HUES48 (cell line): ENCODE measurements at regions not wholly inside any gene's neighbourhood (a gene's known extent, or its start where the extent isn't known, plus 50 kb on each side); places are given as distances from the start of the nearest gene placed in this dataset.

Source experiments
- H3K27ac ChIP-seq: one replicate; pipeline ENCODE4 v1.7.0; 2013; ENCODE audit warnings: low read depth, low read length, inconsistent platforms
- H3K27me3 ChIP-seq: 2 replicates; pipeline ENCODE4 v1.6.1; 2013; ENCODE audit warnings: mild to moderate bottlenecking, low read length; ENCODE audit not compliant: control insufficient read depth, insufficient read depth
- H3K36me3 ChIP-seq: 2 replicates; pipeline ENCODE4 v1.6.1; 2013; ENCODE audit warnings: low read length; ENCODE audit not compliant: control insufficient read depth, insufficient read depth
- H3K4me1 ChIP-seq: 2 replicates; pipeline ENCODE4 v1.6.1; 2013; ENCODE audit warnings: mild to moderate bottlenecking, low read length; ENCODE audit not compliant: control insufficient read depth, insufficient read depth
- H3K4me3 ChIP-seq: 2 replicates; pipeline ENCODE4 v1.5.1; 2013; ENCODE audit warnings: mild to moderate bottlenecking, low read depth, low read length
- H3K9ac ChIP-seq: 2 replicates; pipeline ENCODE4 v1.6.1; 2013; ENCODE audit warnings: mild to moderate bottlenecking, low read depth, low read length, moderate library complexity
- H3K9me3 ChIP-seq: 2 replicates; pipeline ENCODE4 v1.6.1; 2013; ENCODE audit warnings: low read length; ENCODE audit not compliant: control insufficient read depth, insufficient read depth

GRCh38 chr10:125348536-125348935 is 188.2 kb upstream of the CTBP2 start:
- Histone ChIP-seq H3K27me3 (no peaks in the 10 kb centered on the region), H3K27ac (no peak overlapping the region), H3K36me3 (no peaks in the 10 kb centered on the region), H3K4me3 (no peak overlapping the region), H3K9ac (no peak overlapping the region), H3K9me3 (0 out of 2 replicates have a peak, but pooled peaks cover 2% of the 10 kb centered on the region), H3K4me1 (no peaks in the 10 kb centered on the region; the same call in 1 of the 2 replicates)

GRCh38 chr10:125344573-125345171 is 184.3 kb upstream of the CTBP2 start:
- Histone ChIP-seq H3K27me3 (no peaks in the 10 kb centered on the region), H3K4me3 (no peak overlapping the region), H3K9ac (no peak overlapping the region), H3K27ac (no peak overlapping the region), H3K4me1 (no peaks in the 10 kb centered on the region; the same call in 1 of the 2 replicates), H3K36me3 (no peaks in the 10 kb centered on the region), H3K9me3 (0 out of 2 replicates have a peak, but pooled peaks cover 2% of the 10 kb centered on the region)

GRCh38 chr10:125343983-125344382 is 183.6 kb upstream of the CTBP2 start:
- no peak overlapping the region for H3K9ac ChIP-seq

GRCh38 chr10:125343118-125343925 is 183.0 kb upstream of the CTBP2 start:
- Histone ChIP-seq H3K9me3 (no peaks in the 10 kb centered on the region), H3K27ac (no peak overlapping the region), H3K36me3 (no peaks in the 10 kb centered on the region), H3K27me3 (no peaks in the 10 kb centered on the region), H3K4me1 (no peaks in the 10 kb centered on the region; the same call in 1 of the 2 replicates), H3K4me3 (no peak overlapping the region), H3K9ac (no peak overlapping the region)

More at GRCh38 chr10:125343983-125344382, 183.6 kb upstream of the CTBP2 start:
- Histone ChIP-seq H3K4me1 (no peaks in the 10 kb centered on the region; the same call in 1 of the 2 replicates), H3K27ac (no peak overlapping the region), H3K4me3 (no peak overlapping the region), H3K27me3 (no peaks in the 10 kb centered on the region), H3K9me3 (0 out of 2 replicates have a peak, but pooled peaks cover 2% of the 10 kb centered on the region), H3K36me3 (no peaks in the 10 kb centered on the region)

GRCh38 chr10:125341611-125342010 is 181.2 kb upstream of the CTBP2 start:
- no peaks in the 10 kb centered on the region for H3K36me3 ChIP-seq
- H3K27ac ChIP-seq, result no peak overlapping the region
- no peaks in the 10 kb centered on the region for H3K4me1 ChIP-seq

GRCh38 chr10:125340903-125341302 is 180.5 kb upstream of the CTBP2 start:
- H3K36me3 ChIP-seq, result no peaks in the 10 kb centered on the region

More at GRCh38 chr10:125341611-125342010, 181.2 kb upstream of the CTBP2 start:
- H3K9ac ChIP-seq, result no peak overlapping the region
- H3K9me3 ChIP-seq, result no peaks in the 10 kb centered on the region
- no peaks in the 10 kb centered on the region for H3K27me3 ChIP-seq
- no peak overlapping the region for H3K4me3 ChIP-seq

GRCh38 chr10:125337510-125337909 is 177.1 kb upstream of the CTBP2 start:
- no peak overlapping the region for H3K9ac ChIP-seq
- no peaks in the 10 kb centered on the region for H3K27me3 ChIP-seq
- H3K4me1 ChIP-seq, result no peaks in the 10 kb centered on the region
- no peaks in the 10 kb centered on the region for H3K9me3 ChIP-seq
- H3K27ac ChIP-seq, result no peak overlapping the region
- no peak overlapping the region for H3K4me3 ChIP-seq
- H3K36me3 ChIP-seq, result no peaks in the 10 kb centered on the region

More at GRCh38 chr10:125340903-125341302, 180.5 kb upstream of the CTBP2 start:
- no peak overlapping the region for H3K27ac ChIP-seq
- no peak overlapping the region for H3K9ac ChIP-seq
- no peaks in the 10 kb centered on the region for H3K27me3 ChIP-seq
- H3K9me3 ChIP-seq, result no peaks in the 10 kb centered on the region
- no peak overlapping the region for H3K4me3 ChIP-seq
- H3K4me1 ChIP-seq, result no peaks in the 10 kb centered on the region

- H3K27me3 ChIP-seq, result no peaks in the 10 kb centered on the region
- no peaks in the 10 kb centered on the region for H3K4me1 ChIP-seq
- no peak overlapping the region for H3K9ac ChIP-seq
- no peak overlapping the region for H3K4me3 ChIP-seq
- H3K36me3 ChIP-seq, result no peaks in the 10 kb centered on the region
- no peak overlapping the region for H3K27ac ChIP-seq
- H3K9me3 ChIP-seq, result no peaks in the 10 kb centered on the region
These were observed 174.2 kb upstream of the CTBP2 start for GRCh38 chr10:125334545-125334944.

GRCh38 chr10:125333769-125334168 is 173.4 kb upstream of the CTBP2 start:
- no peaks in the 10 kb centered on the region for H3K27me3 ChIP-seq
- H3K36me3 ChIP-seq, result no peaks in the 10 kb centered on the region
- no peak overlapping the region for H3K27ac ChIP-seq
- no peak overlapping the region for H3K4me3 ChIP-seq
- no peak overlapping the region for H3K9ac ChIP-seq
- H3K9me3 ChIP-seq, result no peaks in the 10 kb centered on the region
- no peaks in the 10 kb centered on the region for H3K4me1 ChIP-seq

GRCh38 chr10:125333209-125333591 is 172.8 kb upstream of the CTBP2 start:
- H3K36me3 ChIP-seq, result no peaks in the 10 kb centered on the region
- H3K9me3 ChIP-seq, result no peaks in the 10 kb centered on the region
- H3K4me1 ChIP-seq, result no peaks in the 10 kb centered on the region
- no peak overlapping the region for H3K9ac ChIP-seq
- no peak overlapping the region for H3K4me3 ChIP-seq
- H3K27ac ChIP-seq, result no peak overlapping the region
- no peaks in the 10 kb centered on the region for H3K27me3 ChIP-seq

- Histone ChIP-seq H3K9ac (no peak overlapping the region), H3K36me3 (no peaks in the 10 kb centered on the region), H3K9me3 (no peaks in the 10 kb centered on the region), H3K27ac (no peak overlapping the region), H3K27me3 (no peaks in the 10 kb centered on the region), H3K4me3 (no peak overlapping the region), H3K4me1 (no peaks in the 10 kb centered on the region)
These were observed 172.3 kb upstream of the CTBP2 start for GRCh38 chr10:125332548-125333208.
